WTC11 (cell line): ENCODE measurements at regions not wholly inside any gene's neighbourhood (a gene's known extent, or its start where the extent isn't known, plus 50 kb on each side); places are given as distances from the start of the nearest gene placed in this dataset.

Experiments
- ATAC-seq: fragments of 200-7000 bp; cut with Tn5 transposase; 2 replicates; pipeline ENCODE4 v1.10.0; 2021; ENCODE audit warnings: mild to moderate bottlenecking, moderate library complexity
- CTCF ChIA-PET: fragments of 300-600 bp; sonication (Branson Sonifier 250); formaldehyde crosslinking; loops from one replicate; lab custom pipeline; 2021; ENCODE audit warnings: antibody characterized with exemption; lab: Charles Lee
- POLR2A ChIA-PET: fragments of 350-600 bp; sonication (Branson Sonifier 250); formaldehyde crosslinking; loops from one replicate; lab custom pipeline; 2021; ENCODE audit warnings: antibody characterized with exemption; lab: Charles Lee
- DNase-seq: peaks from one replicate; pipeline ENCODE4 v3.0.0; 2021; ENCODE audit warnings: low spot score
- H3K27ac Mint-ChIP-seq: 2 replicates; pipeline ENCODE4 v1.8.0; 2021; ENCODE audit warnings: mixed read lengths
- H3K27me3 Mint-ChIP-seq: 2 replicates; pipeline ENCODE4 v1.8.0; 2021; ENCODE audit warnings: low read depth, mild to moderate bottlenecking, moderate library complexity, mixed read lengths
- H3K36me3 Mint-ChIP-seq: 2 replicates; pipeline ENCODE4 v1.8.0; 2021; ENCODE audit warnings: mixed read lengths
- H3K4me1 Mint-ChIP-seq: 2 replicates; pipeline ENCODE4 v1.8.0; 2022; ENCODE audit warnings: mixed read lengths
- H3K4me3 Mint-ChIP-seq: 2 replicates; pipeline ENCODE4 v1.8.0; 2021; ENCODE audit warnings: mild to moderate bottlenecking, moderate library complexity, mixed read lengths
- H3K9me3 Mint-ChIP-seq: 2 replicates; pipeline ENCODE4 v1.8.0; 2021; ENCODE audit warnings: mixed read lengths
- AFF4 ChIP-seq: sonication (generic); formaldehyde crosslinking; IDR thresholded peaks from 2 replicates; pipeline ENCODE4 v1.8.1; 2023; ENCODE audit warnings: mild to moderate bottlenecking, missing genetic modification reagents, borderline replicate concordance
- ARID4B ChIP-seq: sonication (generic); formaldehyde crosslinking; IDR thresholded peaks from 2 replicates; pipeline ENCODE4 v1.8.0; 2023; ENCODE audit warnings: missing genetic modification reagents, mild to moderate bottlenecking, borderline replicate concordance
- ATF2 ChIP-seq: sonication (generic); formaldehyde crosslinking; IDR thresholded peaks from 2 replicates; pipeline ENCODE4 v1.8.1; 2022; ENCODE audit warnings: low read depth, missing genetic modification reagents, borderline replicate concordance
- CREB1 ChIP-seq: sonication (generic); formaldehyde crosslinking; IDR thresholded peaks from 2 replicates; pipeline ENCODE4 v1.8.0; 2023; ENCODE audit warnings: mild to moderate bottlenecking, missing genetic modification reagents
- ELF4 ChIP-seq: sonication (generic); formaldehyde crosslinking; IDR thresholded peaks from 2 replicates; pipeline ENCODE4 v1.8.1; 2022; ENCODE audit warnings: low read depth, mild to moderate bottlenecking, moderate library complexity, missing genetic modification reagents
- GABPB1 ChIP-seq: sonication (generic); formaldehyde crosslinking; IDR thresholded peaks from 2 replicates; pipeline ENCODE4 v1.8.1; 2023; ENCODE audit warnings: mild to moderate bottlenecking, missing genetic modification reagents
- SOX15 ChIP-seq: fragments of 250-450 bp; sonication (Bioruptor Pico); IDR thresholded peaks from 2 replicates; pipeline ENCODE4 v1.9.0; 2021; ENCODE audit warnings: mild to moderate bottlenecking
- TEAD1 ChIP-seq: sonication (generic); formaldehyde crosslinking; IDR thresholded peaks from 2 replicates; pipeline ENCODE4 v1.8.0; 2022; ENCODE audit warnings: mild to moderate bottlenecking, missing genetic modification reagents
- ZNF219 ChIP-seq: sonication (generic); formaldehyde crosslinking; IDR thresholded peaks from 2 replicates; pipeline ENCODE4 v1.8.0; 2023; ENCODE audit warnings: missing genetic modification reagents, mild to moderate bottlenecking, borderline replicate concordance
- ZNF423 ChIP-seq: fragments of 250-450 bp; sonication (Bioruptor Pico); IDR thresholded peaks from 2 replicates; pipeline ENCODE4 v2.1.2; 2022; ENCODE audit warnings: mild to moderate bottlenecking, moderate library complexity
- TF ChIP-seq, protein P1 (sequence below): sonication (generic); formaldehyde crosslinking; IDR thresholded peaks from 2 replicates; pipeline ENCODE4 v1.8.1; 2022; ENCODE audit warnings: low read depth, mild to moderate bottlenecking, moderate library complexity, missing genetic modification reagents, borderline replicate concordance
- TF ChIP-seq, protein P2 (sequence below): sonication (generic); formaldehyde crosslinking; IDR thresholded peaks from 2 replicates; pipeline ENCODE4 v1.8.1; 2022; ENCODE audit warnings: mild to moderate bottlenecking, missing genetic modification reagents, moderate library complexity, borderline replicate concordance

- DNase-seq: no peak
- H3K9me3 Mint-ChIP-seq: peaks cover 5% of the 10 kb centered on the region
- no peak for ATAC-seq
- no peak overlapping the region for H3K4me3 Mint-ChIP-seq
- H3K36me3 Mint-ChIP-seq: no peaks in the 10 kb centered on the region
- no peaks in the 10 kb centered on the region for H3K4me1 Mint-ChIP-seq
- ChIA-PET POLR2A (no interaction called here), CTCF (no interaction called here)
- no peak overlapping the region for H3K27ac Mint-ChIP-seq
- TF ChIP-seq CREB1 (CRISPR knock-in tag) (no peak), AFF4 (CRISPR knock-in tag) (no peak), ARID4B (CRISPR knock-in tag) (no peak), ATF2 (no peak), GABPB1 (CRISPR knock-in tag) (no peak), ZNF423 (CRISPR knock-in tag) (no peak), ELF4 (CRISPR knock-in tag) (no peak), SOX15 (no peak), ZNF219 (CRISPR knock-in tag) (no peak), TEAD1 (no peak)
- TF ChIP-seq, protein P1, sequence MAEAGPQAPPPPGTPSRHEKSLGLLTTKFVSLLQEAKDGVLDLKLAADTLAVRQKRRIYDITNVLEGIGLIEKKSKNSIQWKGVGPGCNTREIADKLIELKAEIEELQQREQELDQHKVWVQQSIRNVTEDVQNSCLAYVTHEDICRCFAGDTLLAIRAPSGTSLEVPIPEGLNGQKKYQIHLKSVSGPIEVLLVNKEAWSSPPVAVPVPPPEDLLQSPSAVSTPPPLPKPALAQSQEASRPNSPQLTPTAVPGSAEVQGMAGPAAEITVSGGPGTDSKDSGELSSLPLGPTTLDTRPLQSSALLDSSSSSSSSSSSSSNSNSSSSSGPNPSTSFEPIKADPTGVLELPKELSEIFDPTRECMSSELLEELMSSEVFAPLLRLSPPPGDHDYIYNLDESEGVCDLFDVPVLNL (CRISPR knock-in tag): no peak
- TF ChIP-seq, protein P2, sequence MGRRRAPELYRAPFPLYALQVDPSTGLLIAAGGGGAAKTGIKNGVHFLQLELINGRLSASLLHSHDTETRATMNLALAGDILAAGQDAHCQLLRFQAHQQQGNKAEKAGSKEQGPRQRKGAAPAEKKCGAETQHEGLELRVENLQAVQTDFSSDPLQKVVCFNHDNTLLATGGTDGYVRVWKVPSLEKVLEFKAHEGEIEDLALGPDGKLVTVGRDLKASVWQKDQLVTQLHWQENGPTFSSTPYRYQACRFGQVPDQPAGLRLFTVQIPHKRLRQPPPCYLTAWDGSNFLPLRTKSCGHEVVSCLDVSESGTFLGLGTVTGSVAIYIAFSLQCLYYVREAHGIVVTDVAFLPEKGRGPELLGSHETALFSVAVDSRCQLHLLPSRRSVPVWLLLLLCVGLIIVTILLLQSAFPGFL (CRISPR knock-in tag): no peak
- no peaks in the 10 kb centered on the region for H3K27me3 Mint-ChIP-seq
Measured at GRCh38 chr2:207390302-207391095, 139.3 kb upstream of the CREB1 start.
